Mesenchymal stem cell (in vitro differentiated cells and primary cell): ENCODE measurements at regions not wholly inside any gene's neighbourhood (a gene's known extent, or its start where the extent isn't known, plus 50 kb on each side); places are given as distances from the start of the nearest gene placed in this dataset.
A peak's percentile ranks its signal among the peaks of the same experiment; 100 is the strongest.
"Not testable (repeated sequence)": the region's sequence is repeated elsewhere in the genome, so short reads cannot be mapped to it uniquely, and the experiment has no call there.

ENCODE experiments used
- DNase-seq: peaks from one replicate; pipeline ENCODE4 v3.0.0-alpha.2; 2013
- H2AFZ ChIP-seq: one replicate; pipeline ENCODE4 v1.6.1; 2013; ENCODE audit warnings: low read depth, mild to moderate bottlenecking, control low read depth, inconsistent platforms, low read length, moderate library complexity
- H2AK5ac ChIP-seq: 2 replicates; pipeline ENCODE4 v1.6.1; 2013; ENCODE audit warnings: low read length, moderate library complexity, mild to moderate bottlenecking, inconsistent platforms; ENCODE audit not compliant: severe bottlenecking
- H2BK120ac ChIP-seq: one replicate; pipeline ENCODE4 v1.6.1; 2013; ENCODE audit warnings: low read depth, mild to moderate bottlenecking, inconsistent platforms, low read length, moderate library complexity
- H2BK12ac ChIP-seq, 2 experiments: one replicate each; pipeline ENCODE4 v1.6.1; 2013; ENCODE audit warnings: inconsistent platforms in 2 of 2, low read length in 2 of 2, mild to moderate bottlenecking in 2 of 2, moderate library complexity in 2 of 2, control low read depth in 1 of 2
- H2BK15ac ChIP-seq: one replicate; pipeline ENCODE4 v1.6.1; 2013; ENCODE audit warnings: mild to moderate bottlenecking, low read depth, inconsistent platforms; ENCODE audit not compliant: poor library complexity, severe bottlenecking
- H2BK5ac ChIP-seq: 2 replicates; pipeline ENCODE4 v1.6.1; 2013; ENCODE audit warnings: low read depth, mild to moderate bottlenecking, low read length, control low read depth, inconsistent platforms; ENCODE audit not compliant: poor library complexity, severe bottlenecking
- H3K14ac ChIP-seq, 2 experiments: one replicate each; pipeline ENCODE4 v1.6.1; 2013; ENCODE audit warnings: inconsistent platforms in 2 of 2, low read length in 2 of 2, control low read depth in 1 of 2, mild to moderate bottlenecking in 1 of 2, moderate library complexity in 1 of 2
- H3K18ac ChIP-seq, 2 experiments: one replicate each; pipeline ENCODE4 v1.6.1; 2013; ENCODE audit warnings: inconsistent platforms in 2 of 2, low read length in 2 of 2, control low read depth in 1 of 2, low read depth in 1 of 2, mild to moderate bottlenecking in 1 of 2
- H3K23ac ChIP-seq, 2 experiments: one replicate each; pipeline ENCODE4 v1.6.1; 2013; ENCODE audit warnings: inconsistent platforms in 2 of 2, low read length in 2 of 2, mild to moderate bottlenecking in 2 of 2, moderate library complexity in 2 of 2, control low read depth in 1 of 2
- H3K27ac ChIP-seq: 2 replicates; pipeline ENCODE4 v1.5.1; 2013; ENCODE audit warnings: mild to moderate bottlenecking, moderate library complexity, low read length, control low read depth, inconsistent platforms; ENCODE audit not compliant: poor library complexity, severe bottlenecking
- H3K27me3 ChIP-seq, 2 experiments: 2 replicates each; pipeline versions ENCODE4 v1.6.1 to v1.7.0; 2013; ENCODE audit warnings: low read length in 2 of 2, mild to moderate bottlenecking in 2 of 2, moderate library complexity in 2 of 2, control low read depth in 1 of 2, inconsistent platforms in 1 of 2; ENCODE audit not compliant: control insufficient read depth in 1 of 2, insufficient read depth in 1 of 2
- H3K36me3 ChIP-seq, 2 experiments: 2 replicates each; pipeline versions ENCODE4 v1.6.1 to v1.7.0; 2013; ENCODE audit warnings: low read length in 2 of 2, control low read depth in 1 of 2, inconsistent platforms in 1 of 2, low read depth in 1 of 2, mild to moderate bottlenecking in 1 of 2; ENCODE audit not compliant: insufficient read depth in 2 of 2, control insufficient read depth in 1 of 2
- H3K4ac ChIP-seq, 2 experiments: one replicate each; pipeline ENCODE4 v1.6.1; 2013; ENCODE audit warnings: inconsistent platforms in 2 of 2, low read length in 2 of 2, mild to moderate bottlenecking in 2 of 2, moderate library complexity in 2 of 2, control low read depth in 1 of 2, low read depth in 1 of 2
- H3K4me1 ChIP-seq: 2 replicates; pipeline ENCODE4 v1.6.1; 2013; ENCODE audit warnings: low read depth, low read length, control low read depth; ENCODE audit not compliant: control insufficient read depth, insufficient read depth
- H3K4me2 ChIP-seq: 2 replicates; pipeline ENCODE4 v1.6.1; 2013; ENCODE audit warnings: low read length, mild to moderate bottlenecking, inconsistent platforms; ENCODE audit not compliant: poor library complexity, severe bottlenecking
- H3K4me3 ChIP-seq, 2 experiments: 2 replicates each; pipeline versions ENCODE4 v1.5.1 to v1.7.0; 2013; ENCODE audit warnings: low read length in 2 of 2, mild to moderate bottlenecking in 2 of 2, control low read depth in 1 of 2, low read depth in 1 of 2; ENCODE audit not compliant: insufficient read depth in 1 of 2
- H3K79me1 ChIP-seq: replicated peaks from 2 replicates; pipeline ENCODE4 v1.6.1; 2013; ENCODE audit warnings: mild to moderate bottlenecking, control low read depth, low read length, inconsistent platforms; ENCODE audit not compliant: poor library complexity, severe bottlenecking
- H3K9ac ChIP-seq: 2 replicates; pipeline ENCODE4 v1.7.0; 2013; ENCODE audit warnings: mild to moderate bottlenecking, low read length, moderate library complexity
- H3K9me3 ChIP-seq: 2 replicates; pipeline ENCODE4 v1.7.0; 2013; ENCODE audit warnings: mild to moderate bottlenecking, low read length; ENCODE audit not compliant: control insufficient read depth
- H4K8ac ChIP-seq: one replicate; pipeline ENCODE4 v1.6.1; 2013; ENCODE audit warnings: inconsistent platforms, mild to moderate bottlenecking, low read length, moderate library complexity
- H4K91ac ChIP-seq: one replicate; pipeline ENCODE4 v1.6.1; 2013; ENCODE audit warnings: mild to moderate bottlenecking, low read length, inconsistent platforms
- WGBS: methylation state at CpG from one replicate; pipeline ENCODE4 v1.1.7; 2013; ENCODE audit warnings: mixed read lengths; 5-methylcytosine and 5-hydroxymethylcytosine counted together

DNA sequence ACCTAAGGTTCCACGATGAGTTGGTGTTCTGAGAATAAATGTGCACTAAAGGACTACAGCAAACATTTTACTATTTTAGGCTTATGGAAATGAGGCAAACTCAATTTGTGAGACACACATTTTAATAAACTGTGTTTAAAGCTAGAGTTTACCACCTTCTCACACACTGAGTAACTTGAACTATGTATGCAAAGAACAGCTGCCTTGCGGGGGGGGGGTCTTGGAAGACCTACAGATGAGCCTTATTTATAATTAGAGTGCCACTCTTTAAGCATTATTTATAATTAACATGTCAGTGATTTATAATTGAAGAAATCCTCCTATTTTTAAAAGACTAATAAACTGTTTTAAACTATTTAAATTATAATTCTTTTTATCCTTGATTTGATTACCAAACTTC lies 300.4 kb downstream of the DLEU7 start:
- no peak overlapping the region for H3K23ac ChIP-seq
- H2AFZ ChIP-seq, result no peak overlapping the region
- no peak overlapping the region for H3K27ac ChIP-seq
- H3K27me3 ChIP-seq, result no peaks in the 10 kb centered on the region
- no peak overlapping the region for H4K8ac ChIP-seq
- H3K4me1 ChIP-seq, result no peaks in the 10 kb centered on the region
- H2AK5ac ChIP-seq, result no peak overlapping the region
- H3K18ac ChIP-seq, result no peak overlapping the region
- H2BK5ac ChIP-seq, result no peak overlapping the region
- no peak overlapping the region for H3K4me2 ChIP-seq
- H3K79me1 ChIP-seq, result no peaks in the 10 kb centered on the region
- H3K9ac ChIP-seq, result peak overlapping the region; percentile 83
- H3K9me3 ChIP-seq, result peaks cover 5% of the 10 kb centered on the region
- no peak overlapping the region for H3K4me3 ChIP-seq
- H2BK15ac ChIP-seq, result no peak overlapping the region
- H3K14ac ChIP-seq, result no peak overlapping the region
- no peak overlapping the region for H2BK12ac ChIP-seq
- H3K4ac ChIP-seq, result no peak overlapping the region
- no peak for DNase-seq
- H2BK120ac ChIP-seq, result no peak overlapping the region
- H3K36me3 ChIP-seq, result no peaks in the 10 kb centered on the region
- no peak overlapping the region for H4K91ac ChIP-seq
- 83% methylated on average over 1 of the region's 2 CpGs for WGBS

GRCh38 chr13:50543782-50544181 lies 299.7 kb downstream of the DLEU7 start:
- Histone ChIP-seq H3K14ac (no peak overlapping the region), H2BK12ac (no peak overlapping the region), H4K91ac (no peak overlapping the region), H3K79me1 (no peaks in the 10 kb centered on the region), H3K9ac (peak overlapping the region; percentile 83), H3K36me3 (no peaks in the 10 kb centered on the region), H2BK120ac (no peak overlapping the region), H3K4me3 (peak overlapping the region in 1 of 2 experiments; percentile 44), H3K4ac (no peak overlapping the region), H3K9me3 (peaks cover 2% of the 10 kb centered on the region), H3K27me3 (no peaks in the 10 kb centered on the region), H3K27ac (peak overlapping the region; percentile 66), H2AFZ (no peak overlapping the region), H3K18ac (no peak overlapping the region), H3K23ac (no peak overlapping the region), H3K4me2 (peak overlapping the region; percentile 18), H2BK5ac (no peak overlapping the region), H2BK15ac (no peak overlapping the region), H3K4me1 (no peaks in the 10 kb centered on the region), H2AK5ac (no peak overlapping the region), H4K8ac (no peak overlapping the region)
- 78% methylated on average over 1 of the region's 6 CpGs for WGBS
- DNase-seq, result peak; percentile 52

GRCh38 chr13:50544211-50544610 lies 299.3 kb downstream of the DLEU7 start:
- Histone ChIP-seq H3K18ac (no peak overlapping the region), H4K91ac (no peak overlapping the region), H2BK5ac (no peak overlapping the region), H3K4me2 (no peak overlapping the region), H3K9ac (peak overlapping the region; percentile 83), H3K23ac (no peak overlapping the region), H3K27me3 (no peaks in the 10 kb centered on the region), H3K9me3 (no peaks in the 10 kb centered on the region), H3K4me1 (no peaks in the 10 kb centered on the region), H3K79me1 (no peaks in the 10 kb centered on the region), H2AK5ac (no peak overlapping the region), H3K27ac (no peak overlapping the region), H2BK15ac (no peak overlapping the region), H3K36me3 (no peaks in the 10 kb centered on the region), H3K4me3 (no peak overlapping the region), H2BK120ac (no peak overlapping the region), H2AFZ (no peak overlapping the region), H3K4ac (no peak overlapping the region), H4K8ac (no peak overlapping the region), H3K14ac (no peak overlapping the region), H2BK12ac (no peak overlapping the region)
- 85% methylated on average over 2 of the region's 3 CpGs for WGBS
- DNase-seq, result no peak

DNA sequence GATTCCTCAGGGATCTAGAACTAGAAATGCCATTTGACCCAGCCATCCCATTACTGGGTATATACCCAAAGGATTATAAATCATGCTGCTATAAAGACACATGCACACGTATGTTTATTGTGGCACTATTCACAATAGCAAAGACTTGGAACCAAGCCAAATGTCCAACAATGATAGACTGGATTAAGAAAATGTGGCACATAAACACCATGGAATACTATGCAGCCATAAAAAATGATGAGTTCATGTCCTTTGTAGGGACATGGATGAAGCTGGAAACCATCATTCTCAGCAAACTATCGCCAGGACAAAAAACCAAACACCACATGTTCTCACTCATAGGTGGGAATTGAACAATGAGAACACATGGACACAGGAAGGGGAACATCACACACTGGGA lies 296.3 kb downstream of the DLEU7 start:
- H3K4ac ChIP-seq, H2AK5ac ChIP-seq, H3K14ac ChIP-seq, H4K91ac ChIP-seq, H2AFZ ChIP-seq, H3K27me3 ChIP-seq, H3K27ac ChIP-seq, H3K4me2 ChIP-seq, H2BK5ac ChIP-seq, H3K79me1 ChIP-seq, H3K9ac ChIP-seq, H3K36me3 ChIP-seq, DNase-seq, H2BK15ac ChIP-seq, H4K8ac ChIP-seq, H2BK120ac ChIP-seq, H3K18ac ChIP-seq, H3K4me1 ChIP-seq, H2BK12ac ChIP-seq, H3K4me3 ChIP-seq, H3K23ac ChIP-seq, H3K9me3 ChIP-seq: not testable (repeated sequence)
- WGBS, result no CpG with 5 or more reads among the region's 2 CpGs
